CD4-positive, alpha-beta T cell (primary cell): ENCODE measurements at regions not wholly inside any gene's neighbourhood (a gene's known extent, or its start where the extent isn't known, plus 50 kb on each side); places are given as distances from the start of the nearest gene placed in this dataset.

Experiments
- ATAC-seq: fragments of 200-7000 bp; cut with Tn5 transposase; one replicate; pipeline ENCODE4 v1.10.0; 2022; ENCODE audit warnings: mild to moderate bottlenecking; ENCODE audit not compliant: poor library complexity
- CTCF ChIA-PET: fragments of 350-600 bp; sonication (Branson Sonifier 250); formaldehyde crosslinking; loops from one replicate; lab custom pipeline; 2021; ENCODE audit warnings: antibody characterized with exemption, inconsistent platforms; lab: Charles Lee
- POLR2A ChIA-PET: fragments of 350-600 bp; sonication (Branson Sonifier 250); formaldehyde crosslinking; loops from one replicate; lab custom pipeline; 2021; ENCODE audit warnings: antibody characterized with exemption, inconsistent platforms; lab: Charles Lee
- DNase-seq, 14 experiments: peaks; one replicate each; pipeline ENCODE4 v3.0.0-alpha.2; 2013 to 2020; ENCODE audit warnings: mixed read lengths in 2 of 14
- H3K27ac ChIP-seq, 2 donors: one replicate each; pipeline versions ENCODE4 v1.5.1 to v1.7.0; 2013; ENCODE audit warnings: low read length in 2 of 2, low read depth in 1 of 2, mild to moderate bottlenecking in 1 of 2
- H3K27me3 ChIP-seq, 2 experiments: 1 replicate in 1 of 2; 2 replicates in 1 of 2; pipeline versions ENCODE4 v1.6.1 to v1.7.0; 2013; ENCODE audit warnings: low read length in 2 of 2, control low read depth in 1 of 2, mild to moderate bottlenecking in 1 of 2, moderate library complexity in 1 of 2; ENCODE audit not compliant: insufficient read depth in 2 of 2, control insufficient read depth in 1 of 2
- H3K36me3 ChIP-seq: one replicate; pipeline ENCODE4 v1.6.1; 2013; ENCODE audit warnings: low read length, control low read depth; ENCODE audit not compliant: insufficient read depth
- H3K4me1 ChIP-seq: one replicate; pipeline ENCODE4 v1.6.1; 2013; ENCODE audit warnings: low read length, control low read depth; ENCODE audit not compliant: insufficient read depth
- H3K4me3 ChIP-seq: one replicate; pipeline ENCODE4 v1.5.1; 2013; ENCODE audit warnings: mild to moderate bottlenecking, low read length, moderate library complexity
- H3K9me3 ChIP-seq, 2 experiments: 1 replicate in 1 of 2; 2 replicates in 1 of 2; pipeline versions ENCODE4 v1.6.1 to v1.7.0; 2013; ENCODE audit warnings: low read length in 2 of 2, mild to moderate bottlenecking in 2 of 2, control low read depth in 1 of 2, moderate library complexity in 1 of 2; ENCODE audit not compliant: control insufficient read depth in 1 of 2, insufficient read depth in 1 of 2
- H3K27ac Mint-ChIP-seq: one replicate; pipeline ENCODE4 v1.8.0; 2020; ENCODE audit warnings: mixed read lengths
- H3K27me3 Mint-ChIP-seq: one replicate; pipeline ENCODE4 v1.8.0; 2021; ENCODE audit warnings: mixed read lengths
- H3K36me3 Mint-ChIP-seq: one replicate; pipeline ENCODE4 v1.8.0; 2021; ENCODE audit warnings: low read depth, mixed read lengths
- H3K4me1 Mint-ChIP-seq: one replicate; pipeline ENCODE4 v1.8.0; 2021; ENCODE audit warnings: low read depth, mixed read lengths
- H3K4me3 Mint-ChIP-seq: one replicate; pipeline ENCODE4 v1.8.0; 2020; ENCODE audit warnings: mild to moderate bottlenecking, mixed read lengths
- H3K9me3 Mint-ChIP-seq: one replicate; pipeline ENCODE4 v1.8.0; 2020; ENCODE audit warnings: mixed read lengths
- intact Hi-C, 2 experiments: fragments of 100-400 bp; cut with DNase I in 1 of 2; cut with micrococcal nuclease in 1 of 2; formaldehyde crosslinking; loops; one replicate each; pipeline versions ENCODE4 v1.15.1 to v1.9.0; 2023 to 2025; cut with DNase I, micrococcal nuclease
- TF ChIP-seq, protein P1 (sequence below): fragments of 200-600 bp; IDR thresholded peaks from one replicate; pipeline ENCODE4 v1.8.0; 2022; ENCODE audit warnings: antibody characterized with exemption, mild to moderate bottlenecking

DNA sequence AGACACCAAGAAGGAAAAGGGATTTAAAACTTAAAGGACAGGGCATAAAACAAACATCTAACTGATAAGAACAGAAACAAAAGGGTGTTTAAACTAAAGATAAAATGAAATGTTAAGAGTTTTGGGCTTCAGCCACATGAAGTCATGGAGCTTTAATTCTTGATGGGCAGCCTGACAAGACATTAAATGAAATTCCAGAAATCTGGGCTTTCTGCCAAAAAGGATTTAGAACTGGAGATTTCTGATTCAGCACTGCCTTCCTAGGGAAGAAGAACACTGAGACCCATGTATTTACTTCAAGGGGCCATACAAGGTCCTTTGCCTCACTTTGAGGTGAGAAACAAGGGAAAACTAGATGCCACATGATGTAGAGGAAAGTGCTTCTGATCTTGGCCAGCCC is 355.9 kb upstream of the RAG2 start:
- H3K27me3 Mint-ChIP-seq, result no peaks in the 10 kb centered on the region
- H3K9me3 Mint-ChIP-seq, result peaks cover 5% of the 10 kb centered on the region
- intact Hi-C loops, result no loop called here
- DNase-seq, result no peak
- no peaks in the 10 kb centered on the region for H3K36me3 Mint-ChIP-seq
- Histone ChIP-seq H3K27me3 (no peaks in the 10 kb centered on the region), H3K4me1 (no peaks in the 10 kb centered on the region), H3K4me3 (no peak overlapping the region), H3K36me3 (no peaks in the 10 kb centered on the region), H3K9me3 (peaks cover 0 to 9% of the 10 kb centered on the region in 2 experiments), H3K27ac (no peak overlapping the region)
- TF ChIP-seq, protein P1, sequence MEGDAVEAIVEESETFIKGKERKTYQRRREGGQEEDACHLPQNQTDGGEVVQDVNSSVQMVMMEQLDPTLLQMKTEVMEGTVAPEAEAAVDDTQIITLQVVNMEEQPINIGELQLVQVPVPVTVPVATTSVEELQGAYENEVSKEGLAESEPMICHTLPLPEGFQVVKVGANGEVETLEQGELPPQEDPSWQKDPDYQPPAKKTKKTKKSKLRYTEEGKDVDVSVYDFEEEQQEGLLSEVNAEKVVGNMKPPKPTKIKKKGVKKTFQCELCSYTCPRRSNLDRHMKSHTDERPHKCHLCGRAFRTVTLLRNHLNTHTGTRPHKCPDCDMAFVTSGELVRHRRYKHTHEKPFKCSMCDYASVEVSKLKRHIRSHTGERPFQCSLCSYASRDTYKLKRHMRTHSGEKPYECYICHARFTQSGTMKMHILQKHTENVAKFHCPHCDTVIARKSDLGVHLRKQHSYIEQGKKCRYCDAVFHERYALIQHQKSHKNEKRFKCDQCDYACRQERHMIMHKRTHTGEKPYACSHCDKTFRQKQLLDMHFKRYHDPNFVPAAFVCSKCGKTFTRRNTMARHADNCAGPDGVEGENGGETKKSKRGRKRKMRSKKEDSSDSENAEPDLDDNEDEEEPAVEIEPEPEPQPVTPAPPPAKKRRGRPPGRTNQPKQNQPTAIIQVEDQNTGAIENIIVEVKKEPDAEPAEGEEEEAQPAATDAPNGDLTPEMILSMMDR, result no peak
- ChIA-PET CTCF (no interaction called here), POLR2A (no interaction called here)
- H3K4me3 Mint-ChIP-seq, result no peak overlapping the region
- no peaks in the 10 kb centered on the region for H3K4me1 Mint-ChIP-seq
- ATAC-seq, result no peak
- no peak overlapping the region for H3K27ac Mint-ChIP-seq

DNA sequence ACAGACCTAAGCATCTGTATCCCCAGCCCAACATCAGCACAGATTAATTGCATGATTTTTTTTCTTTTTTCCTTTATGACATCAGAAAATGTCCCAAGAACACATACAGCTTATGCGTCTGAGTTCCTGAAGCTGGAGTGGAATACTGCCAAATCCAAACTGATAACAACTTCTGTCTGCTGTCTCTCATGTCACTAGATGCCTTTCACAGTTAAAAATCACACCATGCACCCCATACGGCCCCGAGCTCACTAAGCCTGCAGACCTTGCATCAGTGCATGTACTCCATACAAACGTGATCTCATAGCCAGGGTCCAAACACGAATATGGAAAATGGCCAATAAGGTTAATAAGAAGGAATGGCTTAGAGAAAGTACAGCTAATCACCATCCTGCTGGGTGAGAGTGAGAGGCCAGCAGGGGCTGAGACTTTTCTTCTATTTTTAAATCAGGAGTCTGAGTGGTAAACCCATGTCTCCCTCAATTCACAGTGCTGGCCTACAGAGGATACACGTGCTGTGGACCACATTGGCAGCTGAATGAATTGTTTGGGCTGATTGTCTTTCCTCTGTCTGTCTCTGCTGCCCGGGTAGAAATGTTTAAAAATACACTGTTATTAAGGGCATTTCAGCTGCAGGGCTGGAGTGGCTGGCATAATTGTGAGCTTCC is 350.6 kb upstream of the RAG2 start:
- Histone ChIP-seq H3K27me3 (no peaks in the 10 kb centered on the region), H3K9me3 (no peaks in the 10 kb centered on the region), H3K27ac (no peak overlapping the region), H3K4me1 (no peaks in the 10 kb centered on the region), H3K4me3 (no peak overlapping the region), H3K36me3 (no peaks in the 10 kb centered on the region)
- no peak overlapping the region for H3K4me3 Mint-ChIP-seq
- H3K9me3 Mint-ChIP-seq, result peaks cover 3% of the 10 kb centered on the region
- ChIA-PET POLR2A (no interaction called here), CTCF (no interaction called here)
- TF ChIP-seq, protein P1, result no peak
- no peaks in the 10 kb centered on the region for H3K36me3 Mint-ChIP-seq
- no peaks in the 10 kb centered on the region for H3K4me1 Mint-ChIP-seq
- no peak for DNase-seq
- no peak overlapping the region for H3K27ac Mint-ChIP-seq
- ATAC-seq, result no peak
- no peaks in the 10 kb centered on the region for H3K27me3 Mint-ChIP-seq
- intact Hi-C loops, result no loop called here

DNA sequence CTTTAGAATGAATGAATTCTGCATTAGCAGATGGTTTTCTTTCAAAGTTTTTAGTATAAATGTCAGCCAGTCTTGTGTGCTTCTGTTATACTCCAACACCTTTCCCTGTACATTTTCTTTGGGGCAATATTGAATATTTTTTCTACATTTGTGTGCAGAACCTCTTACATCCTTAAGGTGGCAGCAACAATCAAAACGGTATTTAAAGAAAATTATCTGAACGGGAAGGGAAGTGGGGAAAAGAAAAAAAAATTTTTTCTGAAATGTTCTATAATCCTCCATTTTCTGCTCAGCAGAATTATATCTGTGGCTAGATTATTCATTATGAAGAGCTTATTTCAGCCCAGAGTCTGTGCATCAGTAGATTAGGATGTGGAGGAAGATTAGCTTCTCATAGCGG is 347.3 kb upstream of the RAG2 start:
- POLR2A ChIA-PET, result no interaction called here
- CTCF ChIA-PET, result no interaction called here
- ATAC-seq, result no peak
- no peak overlapping the region for H3K27ac Mint-ChIP-seq
- H3K36me3 Mint-ChIP-seq, result no peaks in the 10 kb centered on the region
- no peaks in the 10 kb centered on the region for H3K9me3 Mint-ChIP-seq
- no peak overlapping the region for H3K4me3 Mint-ChIP-seq
- TF ChIP-seq, protein P1, result no peak
- no peaks in the 10 kb centered on the region for H3K36me3 ChIP-seq
- H3K4me1 Mint-ChIP-seq, result no peaks in the 10 kb centered on the region
- no peak overlapping the region for H3K4me3 ChIP-seq
- no peaks in the 10 kb centered on the region for H3K4me1 ChIP-seq
- H3K9me3 ChIP-seq, result no peaks in the 10 kb centered on the region
- no peak for DNase-seq
- intact Hi-C loops, result no loop called here
- H3K27me3 Mint-ChIP-seq, result no peaks in the 10 kb centered on the region
- H3K27ac ChIP-seq, result no peak overlapping the region
- H3K27me3 ChIP-seq, result no peaks in the 10 kb centered on the region
